SH-SY5Y (cell line): ENCODE measurements at regions not wholly inside any gene's neighbourhood (a gene's known extent, or its start where the extent isn't known, plus 50 kb on each side); places are given as distances from the start of the nearest gene placed in this dataset.

Experiments
- GATA2 ChIP-seq: IDR thresholded peaks from 2 replicates; pipeline ENCODE4 v1.6.1; 2011; ENCODE audit warnings: mild to moderate bottlenecking, low read depth, low read length
- GATA3 ChIP-seq: IDR thresholded peaks from 2 replicates; pipeline ENCODE4 v1.6.1; 2011; ENCODE audit warnings: low read depth, mild to moderate bottlenecking, low read length, moderate library complexity

- TF ChIP-seq GATA2: no peak
- no peak for TF ChIP-seq GATA3
These were observed 161.3 kb upstream of the REG3G start for GRCh38 chr2:78864205-78864604.
